ENCODE measurements at regions not wholly inside any gene's neighbourhood (a gene's known extent, or its start where the extent isn't known, plus 50 kb on each side); places are given as distances from the start of the nearest gene placed in this dataset.

DNA sequence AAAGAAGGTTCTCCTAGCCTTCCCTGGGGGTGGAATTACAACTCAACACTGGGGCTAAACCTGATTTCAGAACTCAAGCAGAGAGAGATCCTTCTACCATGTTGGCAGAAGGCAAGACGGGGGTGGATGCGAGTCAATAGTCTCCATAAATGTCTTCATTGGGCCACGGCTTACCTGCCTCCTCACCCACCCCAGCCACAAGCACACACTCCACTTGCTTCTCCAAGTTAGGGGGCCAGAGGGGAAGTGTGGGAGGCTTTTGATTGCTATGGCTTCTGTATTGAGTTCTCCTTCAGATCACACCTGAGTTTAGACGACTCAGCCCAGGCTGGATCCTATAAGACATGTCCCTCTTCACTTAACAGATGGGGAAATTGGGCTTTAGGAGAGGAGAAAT lies 178.9 kb downstream of the UACA start:
- no peak for TF ChIP-seq EP300 (IDR thresholded peaks at IDR 0.05)
- TF ChIP-seq POLR2A (IDR thresholded peaks at IDR 0.05), result no peak

All from stomach (tissue), 4 donors.